ENCODE measurements at regions not wholly inside any gene's neighbourhood (a gene's known extent, or its start where the extent isn't known, plus 50 kb on each side); places are given as distances from the start of the nearest gene placed in this dataset.

DNA sequence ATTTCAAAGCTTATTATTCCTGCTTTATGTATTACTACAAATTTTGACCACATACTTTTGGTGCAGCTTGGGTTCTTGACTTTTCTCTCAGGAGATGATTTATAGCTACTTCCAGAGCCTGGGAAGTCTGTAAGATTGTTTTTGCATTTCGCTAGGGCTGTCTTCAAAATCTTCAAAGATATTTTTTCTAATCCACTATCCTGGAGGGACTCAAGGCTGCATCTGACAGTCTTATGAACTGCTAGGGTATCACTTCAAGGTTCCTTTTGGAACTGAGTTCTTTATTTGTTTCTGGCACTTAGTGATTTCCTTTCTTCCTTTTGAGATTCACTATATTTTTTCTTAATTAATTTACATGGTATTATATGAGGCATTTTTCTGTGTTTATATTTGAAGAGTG lies 90.0 kb upstream of the LYPLAL1 start:
- no peak overlapping the region for H3K9ac ChIP-seq (ENCODE audit: low read length)
- ChIA-PET POLR2A (ENCODE audit: unreplicated experiment) (no interaction called here), CTCF (no interaction called here)
- H3K4me3 ChIP-seq (ENCODE audit: low read length), result no peak overlapping the region
- H3K9me3 ChIP-seq (ENCODE audit: low read length), result no peaks in the 10 kb centered on the region
- intact Hi-C loops (cut with micrococcal nuclease), result no loop called here
- no peak for DNase-seq
- H3K27me3 ChIP-seq (ENCODE audit: low read length), result no peaks in the 10 kb centered on the region
- no peak overlapping the region for H3K4me2 ChIP-seq (ENCODE audit: low read length)
- no peak for ATAC-seq
- no peaks in the 10 kb centered on the region for H3K36me3 ChIP-seq (ENCODE audit: low read depth, low read length)
- no peaks in the 10 kb centered on the region for H3K79me2 ChIP-seq (ENCODE audit: low read length)
- peaks cover 41% of the 10 kb centered on the region for H3K4me1 ChIP-seq (ENCODE audit: insufficient read depth, low read length)
- no peaks in the 10 kb centered on the region for H4K20me1 ChIP-seq (ENCODE audit: low read length)
- H3K9me2 ChIP-seq (replicated peaks; ENCODE audit: low read length), result no peaks in the 10 kb centered on the region
- H3K27ac ChIP-seq (ENCODE audit: low read length), result no peak overlapping the region
- H3F3A ChIP-seq (ENCODE audit: low read length, unreplicated experiment), result peaks cover 4% of the 10 kb centered on the region
- no TSS peak for BruUV-seq (replicated peaks)
- TF ChIP-seq, protein P1, sequence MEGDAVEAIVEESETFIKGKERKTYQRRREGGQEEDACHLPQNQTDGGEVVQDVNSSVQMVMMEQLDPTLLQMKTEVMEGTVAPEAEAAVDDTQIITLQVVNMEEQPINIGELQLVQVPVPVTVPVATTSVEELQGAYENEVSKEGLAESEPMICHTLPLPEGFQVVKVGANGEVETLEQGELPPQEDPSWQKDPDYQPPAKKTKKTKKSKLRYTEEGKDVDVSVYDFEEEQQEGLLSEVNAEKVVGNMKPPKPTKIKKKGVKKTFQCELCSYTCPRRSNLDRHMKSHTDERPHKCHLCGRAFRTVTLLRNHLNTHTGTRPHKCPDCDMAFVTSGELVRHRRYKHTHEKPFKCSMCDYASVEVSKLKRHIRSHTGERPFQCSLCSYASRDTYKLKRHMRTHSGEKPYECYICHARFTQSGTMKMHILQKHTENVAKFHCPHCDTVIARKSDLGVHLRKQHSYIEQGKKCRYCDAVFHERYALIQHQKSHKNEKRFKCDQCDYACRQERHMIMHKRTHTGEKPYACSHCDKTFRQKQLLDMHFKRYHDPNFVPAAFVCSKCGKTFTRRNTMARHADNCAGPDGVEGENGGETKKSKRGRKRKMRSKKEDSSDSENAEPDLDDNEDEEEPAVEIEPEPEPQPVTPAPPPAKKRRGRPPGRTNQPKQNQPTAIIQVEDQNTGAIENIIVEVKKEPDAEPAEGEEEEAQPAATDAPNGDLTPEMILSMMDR (conservative IDR thresholded peaks at IDR 0.05; ENCODE audit: low read depth, low read length), result no peak
- TF ChIP-seq EZH2phosphoT487 (IDR thresholded peaks at IDR 0.05; ENCODE audit: borderline replicate concordance, low read length) (no peak), EZH2 (IDR thresholded peaks at IDR 0.05; ENCODE audit: low read length, unreplicated experiment) (no peak)
- H2AFZ ChIP-seq (ENCODE audit: low read length), result no peak overlapping the region

DNA sequence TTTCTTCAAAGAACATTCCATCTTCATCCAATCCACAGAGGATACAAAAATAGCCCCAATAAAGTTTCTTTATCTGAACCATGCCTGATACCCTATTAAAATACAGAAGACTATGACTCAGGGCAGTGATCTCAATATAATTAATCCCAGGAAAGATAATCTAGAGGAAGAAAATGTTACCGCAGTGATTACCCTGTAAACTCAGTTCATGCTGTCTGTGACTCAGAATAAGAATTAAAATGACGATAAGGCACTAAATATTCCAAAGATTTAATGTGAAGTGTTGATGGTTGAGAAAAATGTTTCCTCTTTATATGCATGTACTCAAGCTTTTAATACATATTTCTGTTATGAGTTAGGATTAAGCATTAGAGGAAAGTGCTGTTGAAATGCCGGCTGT lies 88.6 kb upstream of the LYPLAL1 start:
- Histone ChIP-seq H3K27ac (ENCODE audit: low read length) (peak overlapping the region; percentile 9; the same call in 1 of the 2 replicates), H3K9me2 (replicated peaks; ENCODE audit: low read length) (no peaks in the 10 kb centered on the region), H4K20me1 (ENCODE audit: low read length) (no peaks in the 10 kb centered on the region), H3K36me3 (ENCODE audit: low read depth, low read length) (no peaks in the 10 kb centered on the region), H3K4me3 (ENCODE audit: low read length) (no peak overlapping the region), H2AFZ (ENCODE audit: low read length) (no peak overlapping the region), H3K9me3 (ENCODE audit: low read length) (no peaks in the 10 kb centered on the region), H3K9ac (ENCODE audit: low read length) (no peak overlapping the region), H3K4me1 (ENCODE audit: insufficient read depth, low read length) (peaks cover 55% of the 10 kb centered on the region), H3K79me2 (ENCODE audit: low read length) (no peaks in the 10 kb centered on the region), H3K27me3 (ENCODE audit: low read length) (no peaks in the 10 kb centered on the region), H3F3A (ENCODE audit: low read length, unreplicated experiment) (peaks cover 7% of the 10 kb centered on the region), H3K4me2 (ENCODE audit: low read length) (peak overlapping the region; percentile 2)
- CTCF ChIA-PET, result no interaction called here
- TF ChIP-seq EZH2phosphoT487 (IDR thresholded peaks at IDR 0.05; ENCODE audit: borderline replicate concordance, low read length), result no peak
- TF ChIP-seq, protein P1 (conservative IDR thresholded peaks at IDR 0.05; ENCODE audit: low read depth, low read length), result no peak
- POLR2A ChIA-PET (ENCODE audit: unreplicated experiment), result no interaction called here
- DNase-seq (peak; percentile 89), ATAC-seq (peak; percentile 16)
- BruUV-seq (replicated peaks), result no TSS peak
- intact Hi-C loops (cut with micrococcal nuclease), result loop anchor here (5.0 kb wide), 2 partner anchors 192 to 497 kb away; no protein-coding TSS in a partner anchor

DNA sequence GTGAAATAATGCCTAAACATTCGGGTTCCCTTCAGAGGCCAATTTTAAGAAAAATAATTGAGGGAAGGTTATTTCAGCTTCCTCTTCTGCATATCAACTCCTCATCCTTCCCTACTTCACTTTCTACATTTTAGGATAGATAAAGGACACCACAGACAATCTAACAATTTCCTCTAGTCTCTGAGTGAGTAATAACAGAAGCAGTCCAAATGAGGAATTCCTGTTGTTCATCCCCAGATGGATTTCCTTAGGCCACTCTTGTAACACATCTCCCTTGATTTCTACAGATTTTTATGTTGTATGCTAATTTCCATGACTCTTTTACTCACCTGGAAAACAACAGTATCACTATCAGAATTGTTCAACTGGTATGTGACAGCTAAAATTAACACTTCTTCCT lies 87.7 kb upstream of the LYPLAL1 start:
- Histone ChIP-seq H3K36me3 (ENCODE audit: low read depth, low read length) (no peaks in the 10 kb centered on the region), H3K4me2 (ENCODE audit: low read length) (peak overlapping the region; percentile 1; the same call in 1 of the 2 replicates), H3K9me2 (replicated peaks; ENCODE audit: low read length) (no peaks in the 10 kb centered on the region), H3K9ac (ENCODE audit: low read length) (no peak overlapping the region), H3K79me2 (ENCODE audit: low read length) (no peaks in the 10 kb centered on the region), H3K9me3 (ENCODE audit: low read length) (no peaks in the 10 kb centered on the region), H2AFZ (ENCODE audit: low read length) (no peak overlapping the region), H3K4me3 (ENCODE audit: low read length) (no peak overlapping the region), H3K27ac (ENCODE audit: low read length) (no peak overlapping the region), H3K4me1 (ENCODE audit: insufficient read depth, low read length) (peaks cover 65% of the 10 kb centered on the region), H3K27me3 (ENCODE audit: low read length) (no peaks in the 10 kb centered on the region), H3F3A (ENCODE audit: low read length, unreplicated experiment) (peaks cover 7% of the 10 kb centered on the region), H4K20me1 (ENCODE audit: low read length) (no peaks in the 10 kb centered on the region)
- TF ChIP-seq, protein P1 (conservative IDR thresholded peaks at IDR 0.05; ENCODE audit: low read depth, low read length), result no peak
- no peak for TF ChIP-seq EZH2 (IDR thresholded peaks at IDR 0.05; ENCODE audit: low read length, unreplicated experiment)
- TF ChIP-seq EZH2phosphoT487 (IDR thresholded peaks at IDR 0.05; ENCODE audit: borderline replicate concordance, low read length), result no peak
- BruUV-seq (replicated peaks), result no TSS peak
- ChIA-PET CTCF (no interaction called here), POLR2A (ENCODE audit: unreplicated experiment) (interaction anchor here (0.6 kb wide), 1 partner anchor 740 kb away, joined by 23 read pairs; no protein-coding TSS in a partner anchor)
- DNase-seq (peak; percentile 54), ATAC-seq (no peak)
- intact Hi-C loops (cut with micrococcal nuclease), result loop anchor here (5.0 kb wide), 2 partner anchors 191 to 496 kb away; no protein-coding TSS in a partner anchor
